NCI-H69 (cell line): ENCODE measurements at regions not wholly inside any gene's neighbourhood (a gene's known extent, or its start where the extent isn't known, plus 50 kb on each side); places are given as distances from the start of the nearest gene placed in this dataset.

ENCODE experiments used
- DNase-seq: peaks from one replicate; lab custom pipeline; 2025; lab: John Stamatoyannopoulos, UW

DNA sequence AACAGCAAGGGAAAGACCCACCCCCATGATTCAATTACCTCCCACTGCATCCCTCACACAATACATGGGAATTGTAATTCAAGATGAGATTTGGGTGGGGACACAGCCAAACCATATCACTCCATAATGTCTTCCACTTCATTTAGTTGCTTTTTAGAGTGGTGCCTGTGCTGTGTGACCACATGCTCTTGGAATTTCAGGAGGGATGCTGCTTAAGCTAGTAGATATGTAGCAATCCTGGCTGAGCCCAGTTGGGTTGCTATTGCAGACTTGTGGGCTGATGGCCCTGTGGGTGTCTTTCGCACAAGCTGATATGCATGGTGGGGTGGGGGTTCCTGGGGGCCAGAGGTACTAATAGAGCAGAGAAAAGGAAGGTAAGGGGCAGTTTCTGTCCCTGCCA lies 160.4 kb upstream of the SYT6 start:
- DNase-seq, result no peak

- DNase-seq, result no peak
These were observed 157.1 kb upstream of the SYT6 start for GRCh38 chr1:114310695-114311271.

- DNase-seq, result no peak
These were observed 149.2 kb upstream of the SYT6 start for GRCh38 chr1:114302821-114303220.

- DNase-seq, result no peak
These were observed 145.8 kb upstream of the SYT6 start for GRCh38 chr1:114299331-114299975.

DNA sequence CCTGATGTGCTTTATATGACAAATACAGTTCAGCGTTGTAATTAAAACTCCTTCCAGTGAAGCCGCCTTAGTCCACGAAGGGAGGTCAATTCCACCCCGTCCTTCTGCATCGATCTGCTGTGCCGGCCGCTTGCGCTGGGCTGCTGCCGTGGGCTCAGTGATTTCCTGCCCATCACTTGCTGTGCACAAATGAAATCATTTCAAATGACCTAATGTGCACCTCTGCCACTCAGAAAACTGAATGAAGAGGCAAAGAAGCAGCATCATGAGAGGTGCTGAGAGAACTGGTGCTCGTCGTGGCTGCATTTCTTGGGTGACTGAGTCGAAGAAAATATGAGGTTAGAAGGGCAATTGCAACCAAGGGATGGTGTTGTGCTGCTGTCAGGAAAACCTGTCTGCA lies 144.3 kb upstream of the SYT6 start:
- no peak for DNase-seq

DNA sequence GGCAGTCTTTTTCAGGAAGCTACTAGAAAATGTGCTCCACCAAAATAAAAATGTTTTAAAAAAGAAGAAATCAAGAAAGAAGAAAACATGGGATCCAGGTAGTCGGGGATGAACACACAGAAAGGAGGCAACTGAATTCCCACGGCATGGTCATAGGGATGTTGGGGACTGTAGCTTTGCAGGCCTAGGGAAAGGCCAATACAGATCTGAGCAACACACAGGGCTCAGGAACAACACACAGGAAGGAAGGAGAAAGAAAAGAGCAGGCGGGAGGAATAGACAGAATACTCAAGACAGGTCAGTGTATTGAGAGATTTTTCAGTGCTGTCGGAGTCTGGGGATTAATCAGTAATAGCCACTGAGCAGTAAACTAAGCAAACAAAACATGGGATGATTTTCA lies 142.7 kb upstream of the SYT6 start:
- no peak for DNase-seq

DNA sequence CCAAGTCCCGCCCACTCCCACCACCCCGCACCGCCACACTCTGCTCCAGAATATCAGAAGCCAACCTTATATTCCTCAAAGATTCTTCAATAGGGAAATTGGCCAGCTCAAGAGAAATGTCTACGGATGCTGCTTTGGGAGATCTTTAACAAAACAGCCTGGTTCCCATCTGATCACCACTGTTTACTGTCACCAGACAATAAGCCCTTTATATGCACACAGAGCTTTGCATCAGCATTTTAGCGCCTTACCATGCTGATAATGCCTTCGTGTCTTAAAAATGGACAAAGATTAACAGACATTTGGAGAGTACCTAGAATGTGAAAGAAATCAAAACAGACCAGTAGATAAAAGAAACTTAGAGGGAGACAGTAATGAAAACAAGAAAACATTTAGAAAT lies 141.7 kb upstream of the SYT6 start:
- no peak for DNase-seq

- no peak for DNase-seq
These were observed 139.2 kb upstream of the SYT6 start for GRCh38 chr1:114292835-114293234.

GRCh38 chr1:114292194-114292593 lies 138.5 kb upstream of the SYT6 start:
- no peak for DNase-seq

DNA sequence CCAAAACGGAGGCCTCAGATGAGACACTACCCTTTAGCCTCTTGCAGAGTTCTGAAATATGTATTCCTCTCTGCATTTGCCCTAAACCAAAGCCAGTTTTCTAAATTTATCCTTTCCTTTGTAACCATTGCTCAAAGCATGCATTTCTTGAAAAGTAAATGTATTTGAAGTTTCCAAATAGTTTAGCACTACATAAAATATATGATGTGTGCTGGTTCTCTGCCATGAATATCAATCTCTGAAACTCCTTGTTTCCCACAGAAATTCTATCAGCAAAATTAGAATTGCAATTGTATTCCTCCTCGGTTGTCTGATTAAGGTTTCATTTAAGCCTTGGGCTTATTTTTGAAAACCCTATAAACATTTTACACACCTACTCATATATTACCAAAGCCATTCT lies 137.1 kb upstream of the SYT6 start:
- no peak for DNase-seq

- DNase-seq, result no peak
These were observed 136.7 kb upstream of the SYT6 start for GRCh38 chr1:114290341-114290740.

DNA sequence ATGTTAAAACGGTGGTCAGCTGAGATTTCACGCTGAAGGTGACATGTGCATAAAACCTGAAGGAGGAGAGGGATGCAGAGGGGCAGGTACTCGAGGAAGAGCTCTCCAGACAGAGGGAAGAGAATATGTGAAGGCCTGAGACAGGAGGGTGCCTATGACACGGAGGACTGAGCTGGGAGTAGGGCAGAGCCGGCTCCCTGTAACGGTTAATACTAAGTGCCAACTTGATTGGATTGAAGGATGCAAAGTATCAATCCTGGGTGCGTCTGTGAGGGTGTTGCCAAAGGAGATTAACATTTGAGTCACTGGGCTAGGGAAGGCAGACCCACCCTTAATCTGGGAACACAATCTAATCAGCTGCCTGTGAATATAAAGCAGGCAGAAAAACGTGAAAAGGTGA lies 136.2 kb upstream of the SYT6 start:
- no peak for DNase-seq

DNA sequence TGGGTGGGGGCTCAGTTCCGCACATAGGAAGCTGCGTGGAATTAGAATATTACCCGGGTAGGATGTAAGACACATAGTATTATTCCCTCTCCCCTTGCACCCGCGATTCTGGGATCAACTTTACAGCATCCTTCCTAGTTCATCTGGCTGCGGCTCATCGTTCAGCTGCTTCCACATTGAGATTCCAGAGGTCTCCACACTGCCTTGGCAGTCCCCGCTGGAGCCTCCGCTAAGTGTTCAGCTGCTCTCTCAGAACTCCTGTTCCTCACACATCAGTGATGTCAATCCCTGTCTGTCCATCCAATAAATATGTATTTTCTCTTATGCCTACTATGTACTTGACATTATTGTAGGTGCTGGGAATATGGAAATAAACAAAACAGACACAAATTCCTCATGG lies 135.6 kb upstream of the SYT6 start:
- no peak for DNase-seq

- DNase-seq, result no peak
These were observed 133.3 kb upstream of the SYT6 start for GRCh38 chr1:114286960-114287359.

DNA sequence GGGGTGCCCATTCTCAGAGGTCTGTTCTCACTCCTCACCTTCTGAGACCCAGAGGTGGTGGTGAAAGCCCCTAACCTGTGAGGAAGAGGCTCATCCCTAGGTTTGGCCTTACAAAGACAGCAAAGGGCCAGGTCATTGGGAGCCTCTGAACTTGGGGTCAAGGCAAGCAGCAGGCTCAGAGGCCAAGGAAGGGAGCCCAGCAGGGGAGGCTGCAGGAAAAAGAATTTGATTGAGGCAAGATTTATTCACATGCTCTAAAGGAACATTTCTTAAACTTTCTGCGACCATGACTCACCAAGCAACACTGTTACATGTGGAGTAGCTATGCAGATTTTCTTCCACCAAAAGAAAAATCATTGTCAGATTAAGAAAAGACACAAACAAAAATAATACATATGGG lies 132.5 kb upstream of the SYT6 start:
- DNase-seq, result no peak

DNA sequence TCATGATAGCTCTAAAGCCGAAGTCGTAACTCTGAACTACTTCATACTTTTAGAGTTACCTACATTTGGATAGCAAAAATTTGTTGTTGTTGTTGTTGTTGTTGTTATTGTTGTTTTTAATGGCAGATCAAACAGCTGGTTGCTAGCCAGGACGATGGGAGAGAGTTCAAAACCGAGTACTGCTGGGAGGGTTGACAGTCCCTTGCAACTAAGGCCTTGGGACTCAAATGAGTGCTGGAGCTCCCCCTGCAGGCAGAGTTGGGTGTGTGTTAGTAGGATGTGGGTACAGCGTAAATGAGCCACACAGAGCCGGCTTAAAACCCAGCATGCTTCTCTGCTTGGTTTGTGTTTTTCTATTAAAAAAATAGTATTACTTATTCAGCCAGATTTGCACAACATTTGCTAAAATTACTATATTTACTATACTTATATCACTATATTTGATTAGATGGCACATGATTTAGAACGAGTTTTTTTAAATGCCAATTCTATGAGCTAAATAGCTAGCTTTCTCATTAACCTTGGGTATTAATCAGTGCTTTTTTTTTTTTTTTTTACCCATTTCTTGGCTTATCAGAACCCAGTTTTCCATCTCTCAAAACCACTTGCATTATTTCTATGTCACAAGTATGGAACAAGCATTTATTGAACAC lies 129.2 kb upstream of the SYT6 start:
- peak; percentile 74 for DNase-seq

DNA sequence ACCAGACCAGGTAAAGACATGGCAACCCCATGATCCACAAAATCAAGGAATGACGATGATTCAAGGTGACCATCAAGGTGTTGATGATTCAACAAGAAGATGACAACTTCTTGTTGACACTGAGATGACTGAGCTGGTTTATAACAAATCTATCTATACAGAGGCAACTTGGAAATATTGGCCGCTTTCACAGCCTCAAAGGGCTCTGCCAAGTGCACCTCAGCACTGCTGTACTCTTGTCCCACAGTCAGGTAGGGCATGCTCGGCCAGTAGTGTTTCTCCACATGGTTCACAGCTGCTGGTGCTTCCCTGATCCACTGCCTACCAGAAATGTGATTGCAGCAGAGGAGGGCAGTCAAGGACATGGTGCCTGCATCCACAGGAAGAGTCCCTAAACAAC lies 125.2 kb upstream of the SYT6 start:
- no peak for DNase-seq

DNA sequence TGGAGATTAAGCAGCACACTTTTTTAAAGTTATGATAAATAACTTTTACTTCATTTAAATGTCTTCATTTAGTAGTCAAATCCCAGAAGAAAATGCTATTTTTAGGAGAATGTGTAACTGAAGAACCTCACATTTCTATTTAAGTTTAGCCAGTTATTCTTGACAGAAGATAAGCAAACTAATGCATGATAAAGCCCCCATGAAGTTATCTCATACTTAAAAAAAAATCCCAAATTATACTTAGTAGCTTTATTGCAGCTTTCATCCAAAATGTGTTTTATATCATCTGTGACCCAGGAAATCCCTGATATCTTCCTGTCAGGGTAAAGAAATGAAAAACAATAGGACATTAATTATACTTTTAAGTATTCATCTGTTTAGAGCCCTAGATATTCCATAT lies 124.8 kb upstream of the SYT6 start:
- DNase-seq, result no peak

DNA sequence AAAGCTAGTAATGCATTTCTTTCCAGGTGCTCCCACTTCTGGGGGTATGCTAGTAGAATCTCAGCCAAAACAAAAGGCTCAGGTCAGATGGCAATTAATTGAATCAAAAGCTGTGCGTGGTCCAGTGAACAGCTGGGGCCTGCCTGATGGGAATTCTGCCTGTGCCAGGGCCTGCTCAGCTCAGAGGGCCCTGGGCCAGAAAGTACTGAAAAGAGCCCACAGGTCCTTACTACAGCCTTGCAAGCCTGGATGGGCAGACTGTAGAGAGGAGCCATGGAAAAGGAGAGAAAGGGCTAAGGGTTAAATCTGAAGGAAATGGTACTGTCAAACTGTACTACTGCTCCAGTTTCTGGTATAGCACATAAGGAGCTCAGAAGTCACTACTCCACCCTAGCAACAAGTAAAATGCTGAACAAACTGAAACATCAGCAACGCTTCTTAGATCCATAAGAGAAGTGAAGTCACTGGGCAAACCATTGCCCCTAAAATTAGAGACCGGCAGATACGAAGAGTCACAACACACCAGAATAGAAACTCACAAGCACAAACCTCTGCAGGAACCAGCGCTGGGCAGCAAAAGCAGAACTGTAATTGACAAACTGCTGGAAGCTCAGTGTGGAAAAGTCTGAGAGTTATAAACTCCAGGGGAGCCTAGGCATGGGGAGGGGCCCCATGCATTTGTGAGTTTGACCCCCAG lies 121.1 kb upstream of the SYT6 start:
- DNase-seq, result peak; percentile 0

GRCh38 chr1:114272593-114272992 lies 118.9 kb upstream of the SYT6 start:
- DNase-seq, result no peak

GRCh38 chr1:114270718-114271117 lies 117.0 kb upstream of the SYT6 start:
- DNase-seq, result no peak

DNA sequence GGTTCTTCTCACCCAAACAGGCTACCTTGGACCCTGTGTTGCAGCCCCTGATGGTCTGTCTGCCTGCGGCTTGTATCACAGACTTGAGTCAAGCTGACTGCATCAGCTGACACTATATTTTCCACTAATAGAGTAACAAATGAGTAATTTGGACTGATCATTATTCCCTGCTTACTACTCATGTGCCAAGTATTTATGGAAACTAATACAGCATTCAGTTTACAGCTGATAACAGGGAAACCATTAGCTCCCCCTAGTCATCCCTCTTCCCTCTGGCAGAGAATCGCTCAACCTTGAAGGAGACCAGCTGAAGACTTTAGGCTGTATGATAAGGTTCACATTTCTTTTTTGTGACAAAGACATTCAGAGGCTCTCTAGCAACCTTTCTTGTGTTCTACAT lies 116.6 kb upstream of the SYT6 start:
- DNase-seq, result no peak

- DNase-seq, result no peak
These were observed 115.9 kb upstream of the SYT6 start for GRCh38 chr1:114269539-114269938.
